HG02763 (cell line): ENCODE measurements at regions not wholly inside any gene's neighbourhood (a gene's known extent, or its start where the extent isn't known, plus 50 kb on each side); places are given as distances from the start of the nearest gene placed in this dataset.

ENCODE experiments used
- ATAC-seq: cut with Tn5 transposase; IDR thresholded peaks from one replicate; pipeline ENCODE4 v1.9.1; 2021; ENCODE audit warnings: mild to moderate bottlenecking, moderate library complexity; ENCODE audit not compliant: unreplicated experiment

DNA sequence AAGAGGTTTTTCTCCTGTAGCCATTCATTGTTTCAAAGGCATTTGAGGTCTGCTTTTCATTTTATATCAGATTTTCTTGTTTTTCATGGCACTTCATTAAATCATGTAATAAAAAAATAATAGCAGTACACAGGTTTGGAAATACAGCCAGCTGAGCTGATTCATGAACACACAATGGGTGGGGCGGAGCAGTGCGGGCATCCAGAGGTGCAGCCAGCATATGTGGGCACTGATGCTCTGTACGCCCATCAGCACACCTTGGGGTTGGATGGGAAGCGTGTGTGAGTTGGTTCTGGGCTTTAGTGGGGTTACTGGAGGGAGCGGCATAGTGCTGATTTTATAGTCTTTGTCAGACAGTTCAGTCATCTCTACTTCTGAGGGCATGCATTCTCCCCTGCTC lies 54.2 kb upstream of the IRX4 start:
- ATAC-seq = no peak

DNA sequence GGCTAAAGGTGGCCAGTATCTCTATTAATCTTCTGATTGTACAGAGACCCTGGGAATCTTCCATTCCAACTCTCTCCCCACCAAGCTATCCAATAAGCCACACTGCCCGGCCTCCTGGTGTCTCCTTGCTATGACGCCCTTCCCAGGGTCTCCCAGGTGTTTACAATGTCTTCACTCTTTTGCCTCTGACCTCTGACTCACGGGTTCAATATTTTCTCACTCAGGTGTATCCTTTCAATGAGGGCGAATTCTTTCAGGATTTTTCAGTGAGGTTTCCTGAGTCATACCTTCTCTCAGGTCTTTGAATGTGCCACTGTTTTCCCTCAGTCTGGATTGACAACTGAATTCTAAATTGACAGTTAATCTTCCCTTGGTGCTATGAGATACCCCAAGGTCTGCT lies 53.7 kb upstream of the IRX4 start:
- ATAC-seq = no peak

DNA sequence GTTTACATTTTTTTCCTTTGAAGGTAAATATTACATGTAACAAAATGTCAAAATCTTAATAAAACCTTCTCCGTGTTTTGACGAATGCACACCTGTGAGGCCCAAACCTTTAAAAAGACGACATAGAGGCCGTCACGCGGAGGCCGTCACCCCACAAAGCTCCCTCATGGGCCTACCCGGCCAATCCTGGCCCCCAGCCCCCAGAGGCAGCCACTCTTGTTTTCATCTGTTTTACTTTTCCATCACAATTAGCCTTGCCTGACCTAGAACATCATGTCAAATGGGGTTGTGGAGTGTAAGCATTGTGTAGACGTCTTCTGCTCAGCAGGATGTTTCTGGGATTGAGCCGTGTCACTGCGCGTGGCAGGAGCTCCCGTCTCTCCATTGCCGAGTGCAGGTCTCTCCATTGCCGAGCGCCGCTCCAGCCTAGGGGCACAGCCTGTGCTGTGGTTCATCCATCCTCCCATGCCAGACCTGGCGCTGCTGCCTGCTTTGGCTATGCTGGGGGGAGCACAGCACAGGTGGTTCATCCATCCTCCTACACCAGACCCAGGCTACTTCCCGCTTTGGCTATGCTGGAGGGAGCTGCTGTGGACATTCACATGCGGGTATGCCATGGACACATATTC lies 52.2 kb upstream of the IRX4 start:
- ATAC-seq = no peak

DNA sequence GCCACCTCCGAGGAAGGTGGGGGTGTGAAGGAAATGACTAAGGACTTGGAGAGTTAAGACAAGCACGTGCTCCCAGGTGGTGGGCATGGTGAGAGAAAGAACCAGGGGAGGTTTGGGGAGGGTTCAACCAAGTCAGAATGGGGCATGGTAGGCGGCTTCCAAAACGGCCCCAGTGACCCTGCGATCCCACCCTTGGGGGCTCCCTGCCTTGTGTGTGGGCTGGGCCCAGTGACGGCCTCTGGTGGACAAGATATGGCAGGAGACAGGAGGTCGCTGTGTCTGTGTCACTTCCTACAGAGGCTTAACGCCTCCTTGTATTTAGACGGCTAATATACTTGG lies 51.3 kb upstream of the IRX4 start:
- ATAC-seq = no peak

DNA sequence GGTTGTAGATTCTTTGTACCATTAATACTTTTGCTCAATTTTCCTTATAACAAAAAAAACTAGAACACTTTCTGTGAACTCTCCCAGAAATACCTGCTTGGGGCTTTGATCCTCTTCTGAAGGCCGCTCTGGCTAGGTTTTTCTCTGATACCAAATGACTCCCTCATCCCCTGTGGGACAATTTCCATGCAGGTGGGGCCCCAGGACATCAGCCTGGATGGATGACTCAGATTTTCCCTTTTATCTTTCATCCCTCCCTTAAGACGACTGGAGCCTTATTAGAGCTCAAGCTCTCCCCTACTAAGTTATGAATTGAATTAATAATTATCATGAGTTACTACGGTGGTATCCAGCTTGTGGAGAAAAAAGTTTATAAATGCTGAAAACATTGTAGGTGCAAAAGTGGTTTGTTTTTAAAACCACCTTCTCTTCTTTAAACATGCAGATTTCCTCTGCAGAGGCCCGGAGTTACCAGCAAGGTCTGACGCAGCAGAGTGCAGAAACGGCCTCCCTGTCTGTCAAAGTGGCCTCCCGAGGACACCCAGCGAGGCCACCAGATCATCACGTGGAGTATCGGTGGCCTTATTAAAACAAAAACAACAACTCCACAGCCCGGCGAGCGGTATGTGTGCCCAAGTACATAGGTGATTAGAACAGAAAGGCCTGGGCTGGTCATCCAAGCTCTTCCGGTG lies 50.8 kb upstream of the IRX4 start:
- ATAC-seq = no peak
